GM12878 (cell line): ENCODE measurements at regions not wholly inside any gene's neighbourhood (a gene's known extent, or its start where the extent isn't known, plus 50 kb on each side); places are given as distances from the start of the nearest gene placed in this dataset.

Source experiments
- CTCF ChIP-seq, 3 experiments: IDR thresholded peaks in 2 of 3; conservative IDR thresholded peaks in 1 of 3; 2 replicates each; pipeline ENCODE4 v1.5.1; 2011; ENCODE audit warnings: low read depth in 3 of 3, low read length in 3 of 3, mild to moderate bottlenecking in 3 of 3, control low read depth in 2 of 3, moderate library complexity in 2 of 3, inconsistent platforms in 1 of 3, mixed read lengths in 1 of 3; ENCODE audit not compliant: control insufficient read depth in 2 of 3, insufficient read depth in 1 of 3; ENCODE audit errors: extremely low read depth in 1 of 3
- EP300 ChIP-seq, 2 experiments: fragments of 150-350 bp in 1 of 2; IDR thresholded peaks; 2 replicates each; pipeline ENCODE4 v1.6.1; 2011 to 2012; ENCODE audit warnings: low read depth in 2 of 2, low read length in 2 of 2, borderline replicate concordance in 1 of 2, improper control_type of control experiment in 1 of 2, inconsistent platforms in 1 of 2; ENCODE audit not compliant: control insufficient read depth in 1 of 2
- JUND ChIP-seq: IDR thresholded peaks from 2 replicates; pipeline ENCODE4 v1.6.1; 2012; ENCODE audit warnings: low read depth, mild to moderate bottlenecking, low read length, improper control_type of control experiment, moderate library complexity
- MAX ChIP-seq: IDR thresholded peaks from 2 replicates; pipeline ENCODE4 v1.6.1; 2012; ENCODE audit warnings: low read depth, low read length, improper control_type of control experiment
- NFYB ChIP-seq: IDR thresholded peaks from 2 replicates; pipeline ENCODE4 v1.6.1; 2011; ENCODE audit warnings: low read depth, mild to moderate bottlenecking, low read length, improper control_type of control experiment, moderate library complexity; ENCODE audit not compliant: insufficient read depth
- PBX3 ChIP-seq: IDR thresholded peaks from 2 replicates; pipeline ENCODE4 v1.6.1; 2011; ENCODE audit warnings: mild to moderate bottlenecking, low read depth, low read length, moderate library complexity; ENCODE audit not compliant: insufficient replicate concordance
- POLR2A ChIP-seq: IDR thresholded peaks from 2 replicates; pipeline ENCODE4 v1.6.1; 2011; ENCODE audit warnings: low read depth, mild to moderate bottlenecking, low read length
- POLR2AphosphoS2 ChIP-seq: IDR thresholded peaks from 2 replicates; pipeline ENCODE4 v1.6.1; 2011; ENCODE audit warnings: low read depth, mild to moderate bottlenecking, low read length, improper control_type of control experiment, moderate library complexity
- RAD21 ChIP-seq: IDR thresholded peaks from 2 replicates; pipeline ENCODE4 v1.6.1; 2011; ENCODE audit warnings: mild to moderate bottlenecking, low read depth, low read length, moderate library complexity; ENCODE audit not compliant: insufficient read depth
- SP1 ChIP-seq: IDR thresholded peaks from one replicate; pipeline ENCODE4 v1.6.1; 2011; ENCODE audit warnings: low read depth, low read length
- SRF ChIP-seq, 2 experiments: IDR thresholded peaks; 2 replicates each; pipeline ENCODE4 v1.6.1; 2011; ENCODE audit warnings: low read depth in 2 of 2, low read length in 2 of 2, mild to moderate bottlenecking in 1 of 2, moderate library complexity in 1 of 2
- ZNF687 ChIP-seq: fragments of 450-650 bp; IDR thresholded peaks from 2 replicates; pipeline ENCODE4 v1.6.1; 2017; ENCODE audit warnings: mild to moderate bottlenecking, moderate library complexity

GRCh38 chr1:69413129-69413528 lies 154.6 kb upstream of the LRRC7 start:
- TF ChIP-seq ZNF687 (no peak), RAD21 (no peak), SRF (IDR thresholded peaks at IDR 0.05; ENCODE audit: low read depth in 2 of 2, low read length in 2 of 2) (no peak), JUND (no peak), EP300 (IDR thresholded peaks at IDR 0.05; ENCODE audit: borderline replicate concordance in 1 of 2, control insufficient read depth in 1 of 2, low read depth in 2 of 2, low read length in 2 of 2) (no peak), CTCF (IDR thresholded peaks at IDR 0.05 in 2 of 3, conservative IDR thresholded peaks at IDR 0.05 in 1 of 3; ENCODE audit: control insufficient read depth in 2 of 3, extremely low read depth in 1 of 3, insufficient read depth in 1 of 3, low read depth in 3 of 3, low read length in 3 of 3) (no peak), POLR2A (no peak), SP1 (no peak), PBX3 (no peak), MAX (no peak), POLR2AphosphoS2 (no peak), NFYB (no peak)
